Stimulated activated CD4-positive, alpha-beta T cell treated with anti-CD3 and anti-CD28 coated beads, Interleukin-4, amount 100 ng/mL, for 4 hours (primary cell): ENCODE measurements at regions not wholly inside any gene's neighbourhood (a gene's known extent, or its start where the extent isn't known, plus 50 kb on each side); places are given as distances from the start of the nearest gene placed in this dataset.
"Not testable (repeated sequence)": the region's sequence is repeated elsewhere in the genome, so short reads cannot be mapped to it uniquely, and the experiment has no call there.

ENCODE experiments used
- DNase-seq, 2 experiments: peaks; one replicate each; pipeline ENCODE4 v3.0.0-alpha.2; 2020

DNA sequence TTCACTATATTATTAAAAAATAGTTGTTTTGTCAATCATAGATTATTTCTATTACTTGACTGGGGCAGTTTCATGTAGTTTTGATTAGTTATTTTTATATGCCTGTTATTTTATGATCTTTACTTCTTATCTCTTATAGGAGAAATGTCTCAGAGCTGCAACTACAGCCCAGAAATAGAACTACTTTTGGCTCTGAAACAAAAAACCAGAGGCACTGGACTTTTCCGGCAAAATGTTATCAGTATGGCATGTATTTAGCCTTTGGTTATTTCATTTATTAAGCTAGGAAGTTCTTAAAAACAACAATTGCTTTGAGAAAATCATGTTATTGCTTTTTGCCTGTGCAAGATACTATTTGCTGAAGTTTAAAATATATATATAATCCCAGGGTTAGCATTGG is 566.5 kb downstream of the ANKRD50 start:
- no peak for DNase-seq

DNA sequence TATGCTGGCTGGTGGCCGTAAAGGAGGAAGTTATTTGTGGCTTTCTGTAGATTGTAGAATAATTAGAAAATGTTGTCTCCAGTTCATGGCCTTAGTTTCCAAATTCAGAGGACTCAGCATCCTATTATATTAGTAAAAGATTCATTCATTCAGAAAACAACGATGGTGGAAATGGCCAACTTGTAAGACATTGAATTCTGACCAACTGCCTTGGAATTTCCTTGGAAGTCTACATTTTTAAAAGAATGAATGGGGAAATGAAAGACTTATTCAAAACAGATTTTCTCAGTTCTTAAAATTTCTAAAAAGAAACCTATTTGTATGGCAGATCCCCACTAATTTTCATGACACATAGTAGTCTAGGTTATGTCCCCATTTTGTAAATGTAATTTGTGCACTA is 561.5 kb downstream of the ANKRD50 start:
- no peak for DNase-seq

DNA sequence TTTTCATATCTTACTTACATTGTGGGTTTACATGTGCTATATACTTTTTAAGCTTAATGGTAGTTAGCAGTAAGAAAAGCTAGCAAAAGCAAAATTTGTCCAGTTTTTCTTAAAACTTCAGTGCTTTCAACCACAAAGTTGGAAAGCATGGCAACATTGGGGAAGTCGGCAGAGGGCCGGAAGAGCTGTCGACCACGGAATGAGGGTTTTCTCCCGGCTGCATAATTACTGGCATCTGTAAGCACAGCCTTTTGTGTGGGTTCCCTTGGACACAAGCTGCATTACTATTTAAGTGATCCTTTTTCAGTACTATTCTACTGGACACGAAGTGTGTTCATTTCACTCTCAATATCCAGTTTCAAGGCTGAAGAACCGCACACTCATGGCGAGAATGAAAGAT is 560.4 kb downstream of the ANKRD50 start:
- DNase-seq, result no peak

DNA sequence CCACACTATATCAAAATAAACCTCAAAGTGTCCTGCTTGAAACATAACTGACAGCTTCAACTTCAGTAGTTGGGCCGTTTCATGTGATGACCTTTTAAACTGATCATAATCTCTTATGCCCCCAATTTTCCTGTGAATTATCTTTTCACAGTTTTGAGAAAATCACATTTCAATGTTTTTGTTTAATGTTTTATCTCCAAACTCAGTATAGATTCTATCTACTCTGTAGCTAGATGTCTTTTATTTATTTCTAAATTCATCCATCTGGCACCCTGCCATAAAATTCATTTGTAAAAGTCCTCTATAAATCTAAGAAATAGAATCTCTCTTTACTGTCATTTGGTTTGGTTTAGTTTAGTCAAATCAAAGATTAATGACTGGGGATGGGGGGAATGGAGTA is 557.3 kb downstream of the ANKRD50 start:
- no peak for DNase-seq

DNA sequence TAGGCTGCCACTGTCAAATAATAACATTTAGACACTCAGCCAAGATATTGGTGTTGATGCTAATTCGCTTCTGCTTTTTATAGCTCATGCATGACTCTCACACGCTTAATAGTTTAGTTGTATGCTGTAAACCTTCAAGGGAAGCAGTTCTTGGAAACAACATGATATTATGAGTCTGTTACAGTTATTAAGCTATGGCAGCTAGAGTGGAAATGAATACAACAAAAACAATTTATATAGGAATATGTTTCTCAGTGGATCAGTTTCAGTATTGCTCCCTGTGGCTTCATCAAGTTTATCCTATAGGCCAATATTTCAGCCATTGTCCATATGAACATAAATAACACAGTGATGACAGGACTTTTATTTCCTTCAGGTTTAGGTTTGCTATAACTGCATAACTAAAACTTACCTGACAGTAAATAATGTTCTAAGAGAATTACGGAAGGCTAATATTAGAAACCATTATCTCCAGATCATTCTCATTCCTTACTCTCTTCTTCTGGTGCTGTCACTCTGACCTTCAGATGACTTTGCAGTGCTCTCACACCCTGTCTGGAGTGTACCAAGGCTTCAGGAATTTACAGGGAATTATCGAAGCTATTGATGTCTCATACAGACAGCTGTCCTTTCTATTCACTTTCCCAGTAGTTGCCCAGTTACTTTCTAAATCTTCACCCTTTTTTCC is 555.0 kb downstream of the ANKRD50 start:
- DNase-seq, result no peak

DNA sequence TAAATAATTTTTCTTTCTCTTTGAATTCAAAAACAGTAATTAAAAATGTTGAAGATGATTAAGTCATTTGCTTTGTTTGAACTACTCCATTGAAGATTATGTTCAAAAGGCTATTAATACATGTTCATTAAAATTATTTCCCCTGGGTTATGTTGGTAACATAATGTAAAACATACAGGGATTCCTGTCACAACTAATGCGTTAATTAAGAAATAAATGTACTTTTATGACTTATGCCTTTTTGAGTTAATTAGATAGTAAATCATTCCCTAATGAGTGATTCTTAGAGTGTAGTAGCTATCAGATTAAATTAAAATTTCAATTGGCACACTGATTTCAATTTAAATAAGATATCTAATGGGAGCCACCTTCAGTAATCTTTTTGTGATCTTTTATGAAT is 549.1 kb downstream of the ANKRD50 start:
- no peak for DNase-seq

DNA sequence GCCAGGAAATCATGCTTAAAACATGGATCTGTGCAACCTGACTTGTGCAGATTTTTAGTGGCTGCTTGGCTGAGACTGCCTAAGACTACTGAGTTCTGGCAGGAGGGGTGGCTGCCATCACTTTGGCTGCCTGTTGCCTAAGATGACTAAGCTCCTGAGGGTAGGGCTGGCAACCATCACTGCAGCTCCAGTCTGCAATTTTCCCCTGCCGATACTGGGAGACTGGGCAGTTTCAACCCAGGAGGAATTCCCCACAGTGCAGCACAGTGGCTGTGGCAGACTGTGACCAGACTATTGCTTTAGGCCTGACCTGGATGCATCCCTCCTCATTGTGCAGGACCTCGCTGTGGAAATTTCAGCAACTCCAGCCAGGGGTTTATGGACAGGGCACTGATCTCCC is 544.9 kb downstream of the ANKRD50 start:
- no peak for DNase-seq

DNA sequence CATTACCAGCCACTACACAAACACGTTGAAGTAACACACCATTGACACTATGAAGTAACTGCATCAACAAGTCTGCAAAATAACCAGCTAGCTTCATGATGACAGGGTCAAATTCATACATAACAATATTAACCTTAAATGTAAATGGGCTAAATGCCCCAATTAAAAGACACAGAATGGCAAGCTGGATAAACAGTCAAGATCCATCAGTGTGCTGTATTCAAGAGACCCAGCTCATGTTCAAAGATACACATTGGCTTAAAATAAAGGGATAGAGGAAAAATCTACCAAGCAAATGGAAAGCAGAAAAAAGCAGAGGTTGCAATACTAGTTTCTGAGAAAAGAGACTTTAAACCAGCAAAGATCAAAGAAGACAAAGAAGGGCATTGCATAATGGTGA is 543.0 kb downstream of the ANKRD50 start:
- DNase-seq, result not testable (repeated sequence)

DNA sequence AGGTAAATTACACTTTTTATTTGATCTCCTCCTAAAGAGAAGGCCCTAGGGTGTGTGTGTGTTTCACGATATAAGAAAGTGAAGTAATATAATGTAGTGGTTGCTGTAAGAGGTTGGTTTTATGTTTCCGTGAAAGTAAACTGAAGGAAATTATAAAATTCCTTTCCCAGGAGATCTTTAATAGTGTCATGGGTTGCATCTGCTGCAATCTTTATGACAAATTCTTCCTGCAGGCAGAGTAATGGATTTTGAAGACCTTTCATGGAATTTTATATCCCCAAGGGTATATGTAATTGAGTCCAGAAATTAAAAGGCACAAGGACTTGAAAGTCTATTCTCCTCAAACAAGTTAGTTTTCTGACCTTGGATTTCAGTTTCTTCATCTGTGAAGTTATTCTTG is 538.6 kb downstream of the ANKRD50 start:
- no peak for DNase-seq

DNA sequence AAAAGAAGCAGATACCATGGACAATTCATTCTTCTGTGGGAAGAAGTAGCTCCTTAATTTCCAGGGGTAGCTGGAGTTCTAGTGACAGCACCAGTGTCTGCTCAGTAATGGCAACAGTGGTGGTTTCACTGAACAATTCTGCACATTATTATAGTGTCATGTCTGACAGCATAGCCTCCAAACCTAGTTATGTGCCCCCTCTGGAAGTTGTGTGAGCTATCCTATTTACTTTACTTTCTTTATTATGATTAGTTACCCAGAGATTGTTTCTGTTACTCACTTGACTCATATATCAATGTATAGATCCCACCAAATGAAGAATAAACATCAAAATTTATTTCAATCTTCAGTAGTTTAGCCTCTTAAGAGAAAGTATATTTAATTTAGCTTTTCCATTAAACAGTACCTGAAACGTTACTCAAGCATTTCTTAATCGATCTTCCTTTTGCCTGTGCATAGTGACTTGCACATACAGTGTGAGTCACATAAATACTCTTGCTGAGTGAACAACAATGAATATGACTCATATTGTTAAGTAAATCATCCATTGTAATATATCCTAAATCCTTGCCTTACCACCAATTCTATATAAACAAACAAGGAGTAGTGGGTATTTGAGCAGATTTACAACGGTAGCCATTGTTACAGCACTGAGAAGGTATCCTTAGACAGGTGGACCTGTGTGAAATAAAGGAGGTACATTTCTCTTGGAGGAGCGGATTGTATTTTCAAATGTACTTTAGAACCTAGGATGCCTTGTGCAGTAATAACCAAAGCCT is 534.7 kb downstream of the ANKRD50 start:
- DNase-seq, result no peak

DNA sequence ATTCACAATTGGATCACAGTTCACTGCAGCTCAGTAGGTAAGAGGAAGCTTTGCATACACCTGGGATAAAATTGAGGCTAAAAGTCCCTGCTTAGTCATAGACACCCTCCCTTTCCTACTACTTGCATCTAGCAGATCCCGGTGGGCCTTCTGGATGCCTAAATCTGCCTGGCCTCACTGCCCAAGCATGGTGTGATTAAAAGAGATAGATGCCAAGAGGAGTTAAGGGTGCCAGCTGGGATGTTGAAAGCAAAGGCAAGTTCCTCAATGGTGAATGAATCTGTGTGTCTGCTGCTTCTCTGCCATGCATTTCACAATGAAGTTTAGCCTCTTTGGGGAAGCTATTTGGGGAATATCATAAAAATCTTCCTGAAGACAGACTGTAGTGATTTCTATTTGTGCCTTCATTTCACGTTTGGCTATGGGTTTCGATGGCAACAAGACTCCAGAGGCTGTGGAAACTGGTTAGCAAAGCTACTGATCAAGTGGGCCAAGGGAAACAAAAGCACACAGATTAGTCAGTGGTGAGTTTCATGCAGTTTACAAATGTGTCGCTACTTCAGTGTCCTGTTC is 534.0 kb downstream of the ANKRD50 start:
- no peak for DNase-seq

DNA sequence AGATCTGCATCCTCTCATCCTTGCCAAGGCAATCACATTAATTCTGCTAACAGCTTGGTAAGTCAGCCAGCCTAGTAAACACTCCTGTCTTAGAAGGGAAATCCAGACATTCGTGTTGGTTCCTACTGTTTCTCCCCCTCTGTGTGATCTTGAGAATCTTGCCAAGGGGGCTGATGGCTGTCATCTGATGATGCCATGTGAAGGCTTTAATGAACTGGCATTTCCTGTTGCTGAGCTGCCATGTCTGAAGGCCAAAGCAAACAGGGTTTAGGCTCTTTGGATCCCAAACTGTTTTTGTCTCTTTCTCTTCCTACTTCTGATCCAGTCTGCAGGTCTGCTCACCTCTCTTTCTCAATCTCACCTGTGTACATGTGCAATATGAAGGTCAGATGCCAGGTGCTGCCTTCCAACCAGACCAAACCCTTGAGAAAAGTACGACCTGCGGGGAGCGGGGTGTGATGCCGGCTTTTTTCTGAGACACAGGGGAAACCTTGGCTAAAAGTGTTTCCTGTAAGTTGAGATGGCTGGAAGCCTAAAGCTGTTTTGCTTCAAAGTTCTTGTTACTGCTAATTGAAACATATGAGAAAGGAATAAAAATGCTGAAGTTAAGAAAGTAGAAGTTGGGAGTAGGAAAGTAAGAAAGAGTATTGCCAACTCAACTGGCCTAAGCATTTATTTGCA is 532.9 kb downstream of the ANKRD50 start:
- DNase-seq, result no peak

DNA sequence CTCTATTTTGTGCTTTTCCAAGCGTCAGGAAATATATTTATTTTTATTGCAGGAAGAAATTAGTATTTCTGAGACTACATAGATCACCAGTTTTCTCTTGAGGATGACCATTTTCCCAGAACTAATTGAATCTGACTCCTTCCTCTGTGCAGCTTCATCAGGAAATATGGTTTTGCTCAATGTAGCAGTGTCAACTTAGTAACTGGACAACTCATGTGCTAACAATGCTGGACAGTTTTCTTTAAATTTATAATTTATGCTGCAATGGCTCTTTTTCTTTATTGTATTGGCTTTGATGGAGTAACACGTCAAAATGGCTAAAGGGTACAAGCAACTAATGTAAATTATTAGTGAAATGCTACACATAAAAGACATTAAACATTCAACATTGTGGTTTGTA is 531.5 kb downstream of the ANKRD50 start:
- DNase-seq, result no peak

DNA sequence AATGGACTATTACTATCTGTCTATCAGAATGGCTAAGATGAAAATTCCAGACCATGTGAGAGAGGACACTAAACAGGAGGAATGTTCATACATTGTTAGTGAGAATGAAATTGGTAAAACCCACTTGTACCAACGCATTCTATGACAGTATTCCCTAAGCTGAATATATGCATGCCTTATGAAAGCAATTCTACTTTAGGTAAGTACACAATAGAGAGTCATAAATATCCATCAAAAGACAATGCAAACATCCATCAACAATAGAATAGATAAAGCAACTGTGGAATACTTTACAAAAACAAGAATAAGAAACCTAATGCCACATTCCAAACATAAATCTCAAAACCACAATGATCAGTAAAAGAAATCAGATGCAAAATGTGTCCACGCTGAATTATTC is 529.3 kb downstream of the ANKRD50 start:
- no peak for DNase-seq

DNA sequence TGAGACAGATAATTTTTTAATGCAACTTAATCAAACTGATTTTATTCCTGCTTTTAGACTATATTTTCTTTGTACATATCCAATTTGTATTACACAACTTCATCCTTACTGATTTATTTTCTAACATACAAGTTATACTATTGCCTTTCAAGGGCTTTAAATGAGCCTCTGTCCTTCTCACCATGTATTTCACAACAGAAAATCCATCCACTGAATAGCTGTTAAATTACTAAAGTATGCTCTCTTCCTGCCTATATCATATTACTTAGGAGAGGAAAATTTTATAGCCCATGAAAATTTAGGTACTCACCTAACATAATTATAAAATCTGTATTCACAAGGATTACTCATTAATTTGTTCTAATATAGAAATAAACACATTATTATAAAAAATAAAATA is 528.6 kb downstream of the ANKRD50 start:
- DNase-seq, result no peak

DNA sequence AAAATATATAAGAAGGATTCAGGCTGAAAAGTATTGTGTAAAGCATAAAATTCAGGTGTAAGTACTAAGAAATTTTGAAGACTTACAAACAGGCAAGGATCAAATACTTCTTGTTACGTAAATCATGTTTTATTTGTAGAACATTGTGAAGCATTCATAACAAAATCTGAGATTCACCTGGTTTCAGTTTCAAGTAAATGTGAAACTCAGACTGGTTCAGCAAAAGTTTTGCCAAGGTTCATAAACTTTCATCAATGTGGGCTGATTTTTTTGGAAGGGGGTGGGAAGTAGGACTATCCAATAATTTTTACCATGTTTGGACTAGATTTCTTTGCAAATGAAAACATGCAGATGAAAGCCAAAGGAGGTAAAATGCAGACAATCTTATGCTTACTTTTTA is 527.7 kb downstream of the ANKRD50 start:
- DNase-seq, result no peak

DNA sequence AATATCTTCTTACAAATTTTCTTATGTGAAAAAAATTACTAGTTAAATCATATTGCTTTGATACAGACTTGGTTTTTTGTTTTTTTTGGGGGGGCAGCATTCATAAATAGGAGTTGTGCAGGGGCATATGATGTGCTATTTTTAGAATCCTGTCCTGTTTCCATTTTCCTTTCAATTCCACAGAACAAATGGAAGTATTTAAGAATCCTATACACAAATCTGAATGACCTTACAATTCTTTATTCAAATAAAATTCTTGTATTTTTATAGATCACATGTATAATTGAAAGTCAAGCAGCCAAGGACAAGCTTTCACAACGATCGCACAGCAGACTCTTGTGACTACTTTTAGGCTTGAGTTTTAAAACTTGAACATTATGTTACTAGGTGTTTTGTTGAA is 523.9 kb downstream of the ANKRD50 start:
- DNase-seq, result no peak

DNA sequence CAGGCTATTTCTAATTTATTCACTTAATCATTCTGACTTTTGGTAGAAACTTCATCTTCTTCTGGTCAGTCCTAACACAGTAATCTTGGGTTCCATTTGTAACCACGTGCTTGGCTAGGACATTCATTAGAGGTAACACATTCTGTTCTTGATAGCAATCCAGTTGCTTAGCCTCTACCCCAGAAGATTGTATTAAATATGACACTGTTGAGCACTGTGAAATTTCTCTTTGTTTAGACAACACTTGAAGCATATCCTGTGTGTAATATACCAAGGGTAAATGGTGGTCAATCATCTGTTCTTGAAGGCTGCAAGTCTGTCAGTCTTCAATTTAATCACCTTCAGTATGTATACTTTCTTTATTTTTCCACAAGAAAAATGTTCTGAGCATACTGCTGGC is 523.0 kb downstream of the ANKRD50 start:
- no peak for DNase-seq

DNA sequence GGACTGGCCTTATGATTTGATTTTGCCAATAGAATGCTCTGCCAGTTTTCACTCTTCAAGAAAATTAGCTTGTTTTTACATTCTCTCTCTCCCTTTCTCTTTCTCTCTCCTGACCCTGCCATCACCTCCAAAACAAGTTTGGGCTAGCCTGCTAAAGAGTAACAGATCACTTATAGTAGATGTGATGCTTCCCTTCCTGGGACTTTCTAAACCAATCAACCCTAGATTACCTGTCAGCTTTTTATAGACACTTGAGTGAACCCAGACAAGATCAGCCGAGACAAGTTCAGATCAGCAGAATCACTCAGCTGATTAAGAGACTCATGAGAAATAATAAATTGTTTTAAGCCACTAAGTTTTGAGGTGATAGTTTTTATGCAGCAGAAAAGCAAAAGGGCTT is 521.2 kb downstream of the ANKRD50 start:
- DNase-seq, result no peak

DNA sequence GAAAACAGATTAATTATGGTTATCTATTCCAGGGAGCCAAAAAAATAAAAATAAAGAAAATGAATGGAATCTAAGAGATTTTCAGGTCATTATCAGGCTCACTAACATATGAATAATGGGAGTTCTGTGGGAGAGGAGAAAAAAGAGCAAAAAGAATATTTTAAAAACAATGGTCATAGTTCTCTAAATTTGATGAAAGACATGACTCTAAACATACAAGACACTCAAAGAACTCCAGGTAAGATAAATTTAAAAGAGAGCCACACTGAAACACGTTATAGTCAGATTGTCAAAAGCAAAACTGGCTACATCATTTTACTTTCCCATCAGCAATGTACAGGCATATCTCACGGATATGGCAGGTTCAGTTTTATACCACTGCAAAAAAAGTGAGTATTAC is 520.0 kb downstream of the ANKRD50 start:
- no peak for DNase-seq

DNA sequence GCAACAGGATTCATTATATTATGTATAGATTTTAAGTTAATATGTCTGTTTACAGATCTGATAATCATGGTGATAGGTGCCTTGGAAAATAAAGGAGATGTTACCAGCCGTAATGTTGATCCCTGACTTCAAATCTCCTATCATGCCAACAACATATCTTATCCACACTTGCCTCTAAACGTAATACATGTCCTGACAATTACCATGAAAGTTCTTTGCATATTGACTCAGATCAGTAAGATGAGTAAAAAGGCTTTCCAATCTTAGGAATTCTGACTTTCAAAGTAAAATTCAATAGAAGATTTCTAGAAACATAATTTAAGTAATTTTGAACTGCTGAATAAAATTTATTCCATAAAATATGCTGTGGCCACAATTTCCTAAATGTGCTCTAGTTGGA is 513.3 kb downstream of the ANKRD50 start:
- DNase-seq, result no peak

DNA sequence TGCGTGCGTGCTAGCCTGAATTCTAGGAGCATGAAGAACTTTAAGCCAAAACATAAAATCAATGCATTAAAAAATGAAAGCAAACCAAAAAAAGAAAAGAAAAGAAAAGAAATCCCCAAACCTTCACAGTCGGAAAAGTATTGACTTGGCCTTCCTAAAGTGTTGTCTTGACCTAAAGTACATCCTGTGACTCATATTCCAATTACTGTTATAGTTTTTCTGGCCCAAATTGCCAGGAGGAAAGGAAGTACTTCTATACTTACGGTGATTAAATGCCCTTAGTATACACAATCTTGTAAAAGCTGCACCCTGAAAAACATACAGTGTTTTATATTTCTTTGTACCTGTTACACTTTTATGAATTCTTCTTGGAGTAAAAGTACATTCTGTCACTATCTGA is 512.8 kb downstream of the ANKRD50 start:
- no peak for DNase-seq

DNA sequence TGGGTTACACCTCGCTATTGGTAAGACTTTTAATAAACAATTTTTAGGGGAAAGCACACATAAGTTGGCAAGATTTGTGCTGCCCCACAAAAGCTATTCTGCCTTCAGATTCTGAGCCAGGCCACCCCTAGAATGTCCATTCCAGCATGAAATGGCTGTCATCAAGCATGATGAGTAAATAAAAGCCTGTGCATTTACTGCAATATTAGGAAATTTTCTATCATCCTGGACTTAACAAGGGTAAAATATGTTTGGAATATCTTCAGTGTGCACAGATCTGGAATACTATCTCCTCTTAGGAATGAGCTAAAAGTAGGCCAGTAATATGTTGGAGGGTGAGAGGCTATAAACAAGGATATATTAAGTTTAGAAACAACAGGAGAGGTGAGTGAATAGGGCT is 510.9 kb downstream of the ANKRD50 start:
- no peak for DNase-seq

DNA sequence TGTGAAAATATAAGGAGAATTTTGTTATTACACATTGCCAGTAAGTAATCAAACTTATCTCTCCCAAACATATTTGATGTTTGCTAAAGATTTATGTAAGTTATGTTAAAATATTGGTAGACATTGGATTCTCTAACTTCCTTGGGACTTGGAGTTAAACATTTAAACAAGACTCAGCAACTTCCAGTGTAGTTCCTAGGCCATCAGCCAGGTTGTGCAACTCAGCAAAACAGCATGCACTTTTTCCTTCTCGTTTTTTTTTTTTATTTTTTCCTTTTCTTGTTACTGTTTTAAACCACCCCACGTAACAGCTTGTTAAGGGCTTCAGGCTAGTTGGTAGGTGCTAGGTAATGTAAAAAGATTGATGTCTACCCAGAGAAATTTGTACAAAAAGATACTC is 510.4 kb downstream of the ANKRD50 start:
- no peak for DNase-seq
